Activated B cell treated with CpG ODN at 0.5 μM for 24 hours (primary cell): ENCODE measurements at regions not wholly inside any gene's neighbourhood (a gene's known extent, or its start where the extent isn't known, plus 50 kb on each side); places are given as distances from the start of the nearest gene placed in this dataset.

Experiments
- ATAC-seq: fragments of 200-7000 bp; cut with Tn5 transposase; one replicate; pipeline ENCODE4 v1.10.0; 2021; ENCODE audit warnings: low read depth, mild to moderate bottlenecking, moderate library complexity
- CTCF ChIA-PET: fragments of 350-600 bp; sonication (Branson Sonifier 250); formaldehyde crosslinking; loops from one replicate; lab custom pipeline; 2021; ENCODE audit warnings: antibody characterized with exemption; lab: Charles Lee
- POLR2A ChIA-PET: fragments of 350-600 bp; sonication (Branson Sonifier 250); formaldehyde crosslinking; loops from one replicate; lab custom pipeline; 2021; ENCODE audit warnings: antibody characterized with exemption; lab: Charles Lee
- DNase-seq: peaks from one replicate; pipeline ENCODE4 v3.0.0; 2022
- H3K27ac Mint-ChIP-seq: one replicate; pipeline ENCODE4 v1.8.0; 2020; ENCODE audit warnings: mixed read lengths
- H3K27me3 Mint-ChIP-seq: one replicate; pipeline ENCODE4 v1.8.0; 2021; ENCODE audit warnings: mixed read lengths
- H3K36me3 Mint-ChIP-seq: one replicate; pipeline ENCODE4 v1.8.0; 2021; ENCODE audit warnings: low read depth, mixed read lengths
- H3K4me1 Mint-ChIP-seq: one replicate; pipeline ENCODE4 v1.8.0; 2021; ENCODE audit warnings: mixed read lengths
- H3K4me3 Mint-ChIP-seq: one replicate; pipeline ENCODE4 v1.8.0; 2020; ENCODE audit warnings: mild to moderate bottlenecking, mixed read lengths
- H3K9me3 Mint-ChIP-seq: one replicate; pipeline ENCODE4 v1.8.0; 2020; ENCODE audit warnings: mixed read lengths
- CTCF ChIP-seq: fragments of 200-600 bp; IDR thresholded peaks from one replicate; pipeline ENCODE4 v1.8.0; 2022; ENCODE audit warnings: antibody characterized with exemption, mild to moderate bottlenecking
- intact Hi-C: fragments of 100-400 bp; cut with micrococcal nuclease; formaldehyde crosslinking; loops from one replicate; pipeline ENCODE4 v1.15.1; 2024

- no peaks in the 10 kb centered on the region for H3K9me3 Mint-ChIP-seq
- H3K27me3 Mint-ChIP-seq: peaks cover 11% of the 10 kb centered on the region
- no peak overlapping the region for H3K27ac Mint-ChIP-seq
- no peak for TF ChIP-seq CTCF
- POLR2A ChIA-PET: no interaction called here
- no peak for ATAC-seq
- intact Hi-C loops: no loop called here
- CTCF ChIA-PET: no interaction called here
- H3K4me3 Mint-ChIP-seq: no peak overlapping the region
- no peak for DNase-seq
- H3K36me3 Mint-ChIP-seq: no peaks in the 10 kb centered on the region
- no peaks in the 10 kb centered on the region for H3K4me1 Mint-ChIP-seq
These were observed 240.5 kb downstream of the STIM2 start for GRCh38 chr4:27101126-27101525.

- DNase-seq (no peak), ATAC-seq (no peak)
- H3K36me3 Mint-ChIP-seq: no peaks in the 10 kb centered on the region
- TF ChIP-seq CTCF: no peak
- H3K27ac Mint-ChIP-seq: no peak overlapping the region
- intact Hi-C loops: no loop called here
- H3K4me1 Mint-ChIP-seq: no peaks in the 10 kb centered on the region
- CTCF ChIA-PET: no interaction called here
- H3K27me3 Mint-ChIP-seq: peaks cover 14% of the 10 kb centered on the region
- POLR2A ChIA-PET: no interaction called here
- peaks cover 2% of the 10 kb centered on the region for H3K9me3 Mint-ChIP-seq
- H3K4me3 Mint-ChIP-seq: no peak overlapping the region
These were observed 240.9 kb downstream of the STIM2 start for GRCh38 chr4:27101561-27101960.

- H3K27ac Mint-ChIP-seq: no peak overlapping the region
- ChIA-PET POLR2A (no interaction called here), CTCF (no interaction called here)
- H3K4me3 Mint-ChIP-seq: no peak overlapping the region
- H3K4me1 Mint-ChIP-seq: no peaks in the 10 kb centered on the region
- H3K27me3 Mint-ChIP-seq: no peaks in the 10 kb centered on the region
- DNase-seq: no peak
- no peak for TF ChIP-seq CTCF
- intact Hi-C loops: no loop called here
- ATAC-seq: no peak
- no peaks in the 10 kb centered on the region for H3K9me3 Mint-ChIP-seq
- no peaks in the 10 kb centered on the region for H3K36me3 Mint-ChIP-seq
These were observed 251.0 kb downstream of the STIM2 start for GRCh38 chr4:27111627-27112026.

- Mint-ChIP-seq H3K4me3 (no peak overlapping the region), H3K9me3 (peaks cover 2% of the 10 kb centered on the region), H3K36me3 (no peaks in the 10 kb centered on the region), H3K27me3 (no peaks in the 10 kb centered on the region), H3K4me1 (no peaks in the 10 kb centered on the region), H3K27ac (no peak overlapping the region)
- no peak for TF ChIP-seq CTCF
- ATAC-seq: no peak
- ChIA-PET POLR2A (no interaction called here), CTCF (no interaction called here)
- intact Hi-C loops: no loop called here
- no peak for DNase-seq
These were observed 251.9 kb downstream of the STIM2 start for GRCh38 chr4:27112587-27112986.

GRCh38 chr4:27115221-27115620, 254.6 kb downstream of the STIM2 start:
- DNase-seq: no peak
- no peak for TF ChIP-seq CTCF
- ATAC-seq: no peak
- Mint-ChIP-seq H3K9me3 (peaks cover 2% of the 10 kb centered on the region), H3K27me3 (no peaks in the 10 kb centered on the region), H3K27ac (no peak overlapping the region), H3K36me3 (no peaks in the 10 kb centered on the region), H3K4me3 (no peak overlapping the region), H3K4me1 (no peaks in the 10 kb centered on the region)
- intact Hi-C loops: no loop called here
- ChIA-PET POLR2A (no interaction called here), CTCF (no interaction called here)
